ENCODE measurements at regions not wholly inside any gene's neighbourhood (a gene's known extent, or its start where the extent isn't known, plus 50 kb on each side); places are given as distances from the start of the nearest gene placed in this dataset.

- no peak for DNase-seq (ENCODE audit: low read depth)
These were observed 750.2 kb upstream of the IGFBP3 start for GRCh38 chr7:46671108-46671769.

- no peak for DNase-seq (ENCODE audit: low read depth)
These were observed 748.0 kb upstream of the IGFBP3 start for GRCh38 chr7:46669028-46669427.

GRCh38 chr7:46664453-46664852 lies 743.4 kb upstream of the IGFBP3 start:
- DNase-seq (ENCODE audit: low read depth) = no peak

DNA sequence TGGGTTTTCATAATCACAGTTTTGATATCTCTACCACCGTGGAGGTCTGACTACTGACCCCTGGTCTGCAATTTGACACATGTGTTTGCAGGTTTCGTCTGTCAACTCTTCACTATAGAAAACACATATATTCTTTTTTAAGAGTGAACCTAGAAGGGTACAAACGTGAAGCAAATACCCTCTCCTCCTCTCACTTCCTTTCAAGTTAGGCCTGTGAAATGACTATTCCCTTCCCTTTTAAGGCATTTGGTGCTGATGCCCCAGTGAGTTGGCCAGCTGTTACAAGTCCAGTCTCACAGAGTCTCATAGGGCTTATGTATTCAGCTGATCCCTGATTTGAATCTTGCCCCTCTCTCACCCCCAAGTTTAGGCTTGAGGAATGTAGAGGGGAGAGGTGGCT lies 742.0 kb upstream of the IGFBP3 start:
- no peak for DNase-seq (ENCODE audit: low read depth)

DNA sequence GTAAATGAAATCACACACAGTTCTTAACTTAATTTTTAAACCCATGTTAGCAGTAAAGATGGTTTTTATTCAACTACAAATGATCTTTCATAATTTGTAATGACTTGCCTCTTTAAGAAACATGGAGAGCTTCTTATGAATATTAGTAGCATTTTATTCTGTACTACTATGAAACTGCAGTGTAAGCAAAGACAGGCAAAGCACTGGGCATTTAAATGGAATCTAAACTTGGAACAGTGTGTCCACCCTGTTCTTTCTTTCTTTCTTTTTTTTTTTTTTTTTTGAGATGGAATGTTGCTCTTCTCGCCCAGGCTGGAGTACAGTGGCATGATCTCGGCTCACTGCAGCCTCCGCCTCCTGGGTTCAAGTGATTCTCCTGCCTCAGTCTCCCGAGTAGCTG lies 740.4 kb upstream of the IGFBP3 start:
- DNase-seq (ENCODE audit: low read depth) = no peak

- no peak for DNase-seq (ENCODE audit: low read depth)
These were observed 739.4 kb upstream of the IGFBP3 start for GRCh38 chr7:46660402-46660980.

- no peak for DNase-seq (ENCODE audit: low read depth)
These were observed 737.2 kb upstream of the IGFBP3 start for GRCh38 chr7:46658281-46658680.

- no peak for DNase-seq (ENCODE audit: low read depth)
These were observed 733.7 kb upstream of the IGFBP3 start for GRCh38 chr7:46654546-46655443.

- no peak for DNase-seq (ENCODE audit: low read depth)
These were observed 732.8 kb upstream of the IGFBP3 start for GRCh38 chr7:46653848-46654247.

DNA sequence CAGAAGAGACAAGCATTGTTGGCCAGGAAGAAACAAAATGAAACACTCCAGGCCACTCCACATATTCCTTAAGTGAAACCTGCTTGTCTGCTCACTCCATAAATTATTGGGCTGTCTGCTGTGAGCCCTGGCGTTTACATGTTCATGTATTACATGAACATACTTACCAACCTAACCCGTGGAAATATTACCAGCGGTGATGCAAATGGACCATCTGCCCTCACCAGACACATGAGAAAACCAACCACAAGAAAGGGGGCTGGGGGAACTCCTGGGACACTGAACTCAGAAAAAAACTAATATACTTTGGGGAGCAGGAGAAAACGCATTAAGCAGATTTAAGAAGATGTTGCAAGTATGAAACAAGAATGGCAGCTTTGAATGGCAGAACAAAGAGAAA lies 731.2 kb upstream of the IGFBP3 start:
- DNase-seq (ENCODE audit: low read depth) = no peak

- DNase-seq (ENCODE audit: low read depth) = no peak
These were observed 730.6 kb upstream of the IGFBP3 start for GRCh38 chr7:46651561-46652088.

DNA sequence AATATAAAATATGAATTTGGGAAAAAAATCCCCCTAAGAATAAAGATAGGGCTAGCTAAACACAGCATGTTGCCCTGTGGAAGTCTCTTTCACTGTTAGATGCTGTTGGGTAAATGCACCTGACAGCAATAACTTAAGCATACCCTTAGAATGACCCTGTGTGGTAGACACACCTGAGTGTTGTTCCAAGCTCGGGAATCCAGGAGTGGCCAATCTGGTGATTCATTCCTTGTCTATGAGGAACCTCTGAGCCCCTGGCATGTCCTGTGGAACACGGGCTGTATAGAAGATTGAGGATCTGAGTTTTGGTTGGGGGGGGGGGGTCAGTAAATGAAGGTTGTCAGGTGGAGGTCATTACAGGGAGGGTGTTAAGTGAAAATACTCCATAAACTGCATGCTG lies 730.0 kb upstream of the IGFBP3 start:
- DNase-seq (ENCODE audit: low read depth) = no peak

GRCh38 chr7:46649876-46650275 lies 728.8 kb upstream of the IGFBP3 start:
- no peak for DNase-seq (ENCODE audit: low read depth)

GRCh38 chr7:46637793-46638735 lies 717.0 kb upstream of the IGFBP3 start:
- no peak for DNase-seq (ENCODE audit: low read depth)

DNA sequence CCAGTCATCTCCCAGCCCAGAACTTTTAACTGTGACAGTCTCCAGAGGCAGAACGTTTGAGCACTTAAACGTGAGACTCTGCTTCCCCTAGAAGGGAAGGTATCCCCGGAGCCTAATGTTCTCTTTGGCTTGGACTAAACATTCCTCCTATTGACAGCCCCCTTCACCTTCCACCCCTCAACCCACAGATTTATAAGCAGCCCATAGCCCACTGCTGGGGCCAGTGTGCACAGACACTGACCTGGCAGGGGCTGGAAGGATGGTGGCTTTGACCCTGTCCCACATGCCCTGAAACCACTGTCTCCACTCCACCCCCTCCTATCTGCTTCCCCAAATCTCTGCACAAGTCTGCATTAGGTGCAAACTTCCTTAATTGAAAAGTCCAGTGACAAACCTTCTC lies 715.0 kb upstream of the IGFBP3 start:
- DNase-seq (ENCODE audit: low read depth) = no peak

- DNase-seq (ENCODE audit: low read depth) = no peak
These were observed 712.7 kb upstream of the IGFBP3 start for GRCh38 chr7:46633630-46634240.

GRCh38 chr7:46633200-46633599 lies 712.1 kb upstream of the IGFBP3 start:
- DNase-seq (ENCODE audit: low read depth) = no peak

GRCh38 chr7:46630031-46630430 lies 709.0 kb upstream of the IGFBP3 start:
- no peak for DNase-seq (ENCODE audit: low read depth)

DNA sequence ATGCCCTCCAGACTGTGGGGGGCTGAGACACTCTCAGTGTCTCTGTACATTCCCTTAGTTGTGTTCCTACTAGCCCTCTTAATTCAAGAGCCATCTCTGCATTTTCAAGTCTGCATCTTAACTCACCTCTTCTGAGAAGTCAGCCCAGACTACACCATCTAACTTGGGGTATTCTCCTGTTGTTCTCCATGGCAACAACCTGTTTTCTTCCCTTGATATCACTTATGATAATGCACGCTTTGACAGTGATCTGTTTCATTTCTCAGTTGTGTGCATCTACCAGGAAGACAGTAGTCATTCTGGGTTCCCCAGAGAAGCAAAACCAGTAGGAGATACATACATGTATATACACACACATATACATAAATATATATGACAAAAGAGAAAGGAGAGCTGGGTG lies 707.3 kb upstream of the IGFBP3 start:
- no peak for DNase-seq (ENCODE audit: low read depth)

DNA sequence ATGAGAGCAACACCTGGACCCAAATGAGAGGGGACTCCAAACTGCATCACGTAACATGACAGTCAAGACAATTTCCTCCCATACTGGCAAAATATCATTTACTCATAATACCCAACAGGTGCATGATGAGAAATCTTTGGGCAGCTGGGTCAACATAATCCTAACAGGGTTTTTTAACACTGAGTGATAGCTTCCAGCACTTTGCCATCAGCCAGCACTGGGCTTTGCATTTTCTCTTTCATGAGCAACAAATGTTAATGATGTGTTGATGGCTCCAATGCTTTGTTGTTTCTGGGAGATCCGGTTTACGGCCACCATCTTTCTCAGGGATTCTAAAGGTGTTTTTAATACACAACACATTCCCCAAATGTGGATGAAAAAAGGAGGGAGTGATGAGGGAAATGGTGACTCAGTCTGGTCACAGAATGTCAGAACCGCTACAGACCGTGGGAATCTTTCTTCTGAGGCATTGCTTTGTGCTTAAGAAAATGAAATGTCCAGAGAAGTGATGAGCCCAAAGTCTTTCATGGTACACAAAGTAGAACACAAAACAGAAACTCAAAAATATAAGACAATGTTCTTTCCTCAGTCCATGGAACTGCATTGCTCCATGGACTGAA lies 705.7 kb upstream of the IGFBP3 start:
- DNase-seq (ENCODE audit: low read depth) = no peak

DNA sequence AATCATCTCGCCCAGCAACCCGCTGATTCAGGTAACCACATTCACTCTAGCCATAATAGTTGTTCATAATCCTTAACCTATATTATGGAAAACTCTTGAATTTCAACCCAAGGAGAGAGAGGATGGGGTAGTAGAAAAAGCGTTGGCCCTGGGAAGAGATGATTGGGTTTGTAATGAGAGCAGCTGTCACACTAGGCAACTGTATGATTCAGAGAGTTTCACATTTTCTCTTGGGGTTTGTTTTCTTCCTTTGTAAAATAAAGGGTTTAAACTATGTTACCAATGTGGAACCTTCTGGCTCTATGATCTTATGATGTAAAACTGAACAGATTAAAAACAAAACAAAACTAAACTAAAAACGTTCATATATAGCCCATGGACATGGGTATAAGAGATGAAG lies 705.2 kb upstream of the IGFBP3 start:
- no peak for DNase-seq (ENCODE audit: low read depth)

All from activated T-cell treated with anti-CD3 and anti-CD28 coated beads for 24 hours (primary cell).